ENCODE measurements at regions not wholly inside any gene's neighbourhood (a gene's known extent, or its start where the extent isn't known, plus 50 kb on each side); places are given as distances from the start of the nearest gene placed in this dataset.
A peak's percentile ranks its signal among the peaks of the same experiment; 100 is the strongest.

DNA sequence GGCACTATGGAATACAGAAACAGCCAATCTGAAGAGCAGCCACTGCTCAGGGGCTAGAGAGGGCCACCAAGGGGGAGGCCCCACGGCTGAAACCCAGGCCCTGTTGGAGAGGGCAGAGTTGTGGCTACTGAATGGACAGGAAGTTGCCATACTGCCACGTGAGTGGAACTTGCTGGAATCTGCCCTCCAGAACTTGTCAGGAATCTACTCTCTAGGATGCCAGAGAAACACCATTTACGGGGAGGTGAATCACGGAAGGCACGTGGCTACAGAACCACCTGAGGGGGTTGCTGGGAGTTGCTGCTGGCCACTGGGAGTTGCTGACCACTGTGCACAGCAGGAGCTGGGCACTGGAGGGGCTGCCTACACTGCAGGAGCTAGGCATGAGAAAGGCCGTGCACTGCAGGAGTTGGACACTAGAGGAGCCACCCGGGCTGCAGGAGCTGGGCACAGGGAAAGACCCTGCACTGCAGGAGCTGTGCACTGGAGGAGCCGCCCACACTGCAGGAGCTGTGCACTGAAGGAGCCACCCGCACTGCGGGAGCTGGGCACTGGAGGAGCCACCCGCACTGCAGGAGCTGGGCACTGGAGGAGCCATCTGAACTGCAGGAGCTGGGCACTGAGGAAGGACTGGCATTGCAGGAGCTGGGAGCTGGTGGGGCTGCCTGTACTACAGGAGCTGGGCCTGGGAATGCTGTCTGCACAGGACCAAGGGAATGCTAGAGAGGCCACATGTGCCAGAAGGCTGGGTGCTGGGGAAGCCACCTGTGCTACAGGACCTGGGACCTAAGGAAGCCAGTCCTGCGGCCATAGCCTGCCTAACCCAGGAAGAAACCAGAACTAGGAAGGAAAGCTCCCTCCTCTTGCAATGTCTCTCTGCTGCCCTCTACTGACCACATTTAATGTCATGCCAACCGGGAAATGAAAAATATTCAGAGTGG lies 343.4 kb downstream of the MATN1 start:
- H3K27ac Mint-ChIP-seq = no peak overlapping the region

DNA sequence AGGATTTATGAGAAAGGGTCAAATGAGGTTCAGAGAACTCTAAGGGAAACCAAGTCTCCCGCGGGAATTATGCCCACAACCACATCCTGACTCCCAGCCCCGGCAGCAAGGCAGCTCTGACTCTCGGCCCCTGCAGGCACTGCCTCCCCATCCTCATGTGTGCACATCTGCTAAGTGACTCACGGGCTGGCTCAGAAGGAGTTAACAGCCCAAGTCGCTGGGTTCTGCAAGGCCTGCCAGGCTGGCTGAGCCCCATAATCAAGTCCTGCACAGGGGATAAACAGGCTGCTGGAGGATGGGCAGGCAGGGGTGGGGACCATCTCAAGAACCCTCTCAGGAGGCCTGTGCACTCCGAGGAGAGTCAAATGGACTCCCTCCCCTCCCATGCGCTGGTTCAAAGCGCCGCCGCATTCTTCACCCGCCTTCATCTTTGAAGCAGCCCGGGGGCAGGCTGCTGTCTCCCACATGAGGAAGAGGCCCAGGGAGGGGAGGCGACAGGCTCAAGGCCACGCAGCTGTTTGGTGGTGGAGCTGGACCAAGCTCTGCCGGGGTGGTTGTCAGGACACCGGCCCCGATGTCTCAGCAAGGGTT lies 344.3 kb downstream of the MATN1 start:
- Mint-ChIP-seq H3K4me3 (ENCODE audit: low read depth) (no peak overlapping the region), H3K27me3 (peaks cover 17% of the 10 kb centered on the region), H3K36me3 (ENCODE audit: insufficient read depth) (no peaks in the 10 kb centered on the region), H3K4me1 (ENCODE audit: low read depth) (no peaks in the 10 kb centered on the region), H3K9me3 (ENCODE audit: low read depth) (no peaks in the 10 kb centered on the region), H3K27ac (no peak overlapping the region)
- DNase-seq (ENCODE audit: low spot score, unreplicated experiment) = no peak
- TF ChIP-seq, protein P1, sequence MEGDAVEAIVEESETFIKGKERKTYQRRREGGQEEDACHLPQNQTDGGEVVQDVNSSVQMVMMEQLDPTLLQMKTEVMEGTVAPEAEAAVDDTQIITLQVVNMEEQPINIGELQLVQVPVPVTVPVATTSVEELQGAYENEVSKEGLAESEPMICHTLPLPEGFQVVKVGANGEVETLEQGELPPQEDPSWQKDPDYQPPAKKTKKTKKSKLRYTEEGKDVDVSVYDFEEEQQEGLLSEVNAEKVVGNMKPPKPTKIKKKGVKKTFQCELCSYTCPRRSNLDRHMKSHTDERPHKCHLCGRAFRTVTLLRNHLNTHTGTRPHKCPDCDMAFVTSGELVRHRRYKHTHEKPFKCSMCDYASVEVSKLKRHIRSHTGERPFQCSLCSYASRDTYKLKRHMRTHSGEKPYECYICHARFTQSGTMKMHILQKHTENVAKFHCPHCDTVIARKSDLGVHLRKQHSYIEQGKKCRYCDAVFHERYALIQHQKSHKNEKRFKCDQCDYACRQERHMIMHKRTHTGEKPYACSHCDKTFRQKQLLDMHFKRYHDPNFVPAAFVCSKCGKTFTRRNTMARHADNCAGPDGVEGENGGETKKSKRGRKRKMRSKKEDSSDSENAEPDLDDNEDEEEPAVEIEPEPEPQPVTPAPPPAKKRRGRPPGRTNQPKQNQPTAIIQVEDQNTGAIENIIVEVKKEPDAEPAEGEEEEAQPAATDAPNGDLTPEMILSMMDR (IDR thresholded peaks at IDR 0.05; ENCODE audit: unreplicated experiment) = no peak

More for the DNA sequence above, 343.4 kb downstream of the MATN1 start:
- Mint-ChIP-seq H3K4me1 (ENCODE audit: low read depth) (no peaks in the 10 kb centered on the region), H3K36me3 (ENCODE audit: insufficient read depth) (no peaks in the 10 kb centered on the region), H3K4me3 (ENCODE audit: low read depth) (no peak overlapping the region), H3K27me3 (peaks cover 17% of the 10 kb centered on the region), H3K9me3 (ENCODE audit: low read depth) (no peaks in the 10 kb centered on the region)
- peak; percentile 45 for DNase-seq (ENCODE audit: low spot score, unreplicated experiment)
- TF ChIP-seq, protein P1 (IDR thresholded peaks at IDR 0.05; ENCODE audit: unreplicated experiment) = peak; percentile 76

DNA sequence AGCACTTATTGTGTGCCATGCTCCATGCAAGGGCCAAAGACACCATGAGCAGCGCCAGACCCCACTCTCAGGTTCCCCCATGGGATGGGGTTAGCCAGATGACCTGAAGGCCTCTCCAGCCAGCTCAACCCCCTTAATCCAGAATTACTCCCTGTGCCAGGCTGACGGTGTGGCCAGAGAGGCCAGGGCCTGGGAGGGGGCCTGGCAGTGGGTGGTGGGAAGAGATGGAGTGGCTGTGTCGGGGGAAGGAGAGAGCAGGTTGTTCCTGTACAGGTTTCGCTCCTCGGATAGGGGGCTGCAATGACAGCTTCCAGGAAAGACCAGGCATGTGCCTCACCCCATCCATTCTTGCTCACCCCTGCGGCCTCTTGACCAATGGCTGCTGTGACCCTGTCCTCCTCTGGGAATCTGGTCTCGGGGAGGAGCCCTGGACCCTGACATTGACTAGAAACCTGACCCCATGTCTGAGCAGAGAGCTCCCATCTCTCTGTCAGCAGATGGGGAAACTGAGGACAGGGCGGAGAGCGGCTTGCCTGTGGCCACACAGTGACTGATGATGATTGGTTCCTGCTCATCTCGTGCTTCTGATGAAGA lies 345.3 kb downstream of the MATN1 start:
- Mint-ChIP-seq H3K4me1 (ENCODE audit: low read depth) (no peaks in the 10 kb centered on the region), H3K36me3 (ENCODE audit: insufficient read depth) (no peaks in the 10 kb centered on the region), H3K4me3 (ENCODE audit: low read depth) (no peak overlapping the region), H3K9me3 (ENCODE audit: low read depth) (no peaks in the 10 kb centered on the region), H3K27ac (no peak overlapping the region), H3K27me3 (peaks cover 17% of the 10 kb centered on the region)
- TF ChIP-seq, protein P1 (IDR thresholded peaks at IDR 0.05; ENCODE audit: unreplicated experiment) = no peak
- DNase-seq (ENCODE audit: low spot score, unreplicated experiment) = no peak

DNA sequence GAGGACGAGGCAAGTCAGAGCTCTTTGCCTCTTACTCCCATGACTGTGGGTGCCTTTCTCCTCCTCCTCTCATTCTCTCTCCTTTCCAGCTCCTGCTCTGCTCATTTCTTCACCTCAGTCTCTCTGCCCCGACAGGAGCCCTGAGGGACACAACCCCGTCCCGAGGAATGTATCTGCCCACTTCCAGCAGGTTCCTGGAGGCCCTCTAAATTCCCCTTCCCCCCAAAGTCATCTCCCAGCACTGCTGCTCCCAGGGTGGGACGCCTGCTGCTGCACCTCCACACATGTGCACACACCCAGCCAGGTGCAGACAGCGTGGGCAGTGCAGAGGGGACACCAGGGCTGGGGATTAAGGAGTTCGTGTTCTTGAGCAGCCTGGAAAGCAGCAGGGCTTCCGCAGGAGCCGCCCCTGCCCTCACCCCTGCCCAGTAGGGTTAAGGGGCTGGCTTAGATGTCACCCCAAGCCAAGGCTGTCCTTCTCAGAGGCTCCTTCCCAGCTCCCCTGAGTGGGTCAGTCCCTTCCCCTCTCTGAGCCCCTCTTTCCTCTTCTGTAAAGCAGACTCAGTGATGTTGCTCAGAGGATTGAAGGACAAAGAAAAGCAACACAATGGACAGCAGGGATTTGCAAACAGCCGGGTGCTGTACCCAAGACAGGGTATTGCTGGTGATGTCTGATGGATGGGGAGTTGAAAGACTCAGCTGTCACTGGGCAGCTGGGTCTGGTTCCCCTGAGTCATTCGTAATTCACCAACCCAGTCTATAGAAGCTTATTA lies 346.0 kb downstream of the MATN1 start:
- peaks cover 16% of the 10 kb centered on the region for H3K27me3 Mint-ChIP-seq
- H3K36me3 Mint-ChIP-seq (ENCODE audit: insufficient read depth) = no peaks in the 10 kb centered on the region
- TF ChIP-seq, protein P1 (IDR thresholded peaks at IDR 0.05; ENCODE audit: unreplicated experiment) = no peak
- no peaks in the 10 kb centered on the region for H3K4me1 Mint-ChIP-seq (ENCODE audit: low read depth)
- H3K4me3 Mint-ChIP-seq (ENCODE audit: low read depth) = no peak overlapping the region
- no peaks in the 10 kb centered on the region for H3K9me3 Mint-ChIP-seq (ENCODE audit: low read depth)
- no peak overlapping the region for H3K27ac Mint-ChIP-seq
- no peak for DNase-seq (ENCODE audit: low spot score, unreplicated experiment)

Data from progenitor cell of endocrine pancreas (in vitro differentiated cells).